Ishikawa (cell line): ENCODE measurements at regions not wholly inside any gene's neighbourhood (a gene's known extent, or its start where the extent isn't known, plus 50 kb on each side); places are given as distances from the start of the nearest gene placed in this dataset.

Source experiments
- CEBPB ChIP-seq: IDR thresholded peaks from 2 replicates; pipeline ENCODE4 v1.6.1; 2012
- RAD21 ChIP-seq: IDR thresholded peaks from 2 replicates; pipeline ENCODE4 v1.6.1; 2012; ENCODE audit warnings: low read depth
- TAF1 ChIP-seq: IDR thresholded peaks from 2 replicates; pipeline ENCODE4 v1.6.1; 2012; ENCODE audit warnings: low read depth, mild to moderate bottlenecking
- YY1 ChIP-seq: IDR thresholded peaks from 2 replicates; pipeline ENCODE4 v1.6.1; 2012; ENCODE audit warnings: low read depth
- TF ChIP-seq, protein P1 (sequence below): IDR thresholded peaks from 2 replicates; pipeline ENCODE4 v1.6.1; 2012
- TF ChIP-seq, protein P2 (sequence below): IDR thresholded peaks from 2 replicates; pipeline ENCODE4 v1.6.1; 2012
- TF ChIP-seq, protein P3 (sequence below): IDR thresholded peaks from 2 replicates; pipeline ENCODE4 v1.6.1; 2012; ENCODE audit warnings: low read depth, mild to moderate bottlenecking

DNA sequence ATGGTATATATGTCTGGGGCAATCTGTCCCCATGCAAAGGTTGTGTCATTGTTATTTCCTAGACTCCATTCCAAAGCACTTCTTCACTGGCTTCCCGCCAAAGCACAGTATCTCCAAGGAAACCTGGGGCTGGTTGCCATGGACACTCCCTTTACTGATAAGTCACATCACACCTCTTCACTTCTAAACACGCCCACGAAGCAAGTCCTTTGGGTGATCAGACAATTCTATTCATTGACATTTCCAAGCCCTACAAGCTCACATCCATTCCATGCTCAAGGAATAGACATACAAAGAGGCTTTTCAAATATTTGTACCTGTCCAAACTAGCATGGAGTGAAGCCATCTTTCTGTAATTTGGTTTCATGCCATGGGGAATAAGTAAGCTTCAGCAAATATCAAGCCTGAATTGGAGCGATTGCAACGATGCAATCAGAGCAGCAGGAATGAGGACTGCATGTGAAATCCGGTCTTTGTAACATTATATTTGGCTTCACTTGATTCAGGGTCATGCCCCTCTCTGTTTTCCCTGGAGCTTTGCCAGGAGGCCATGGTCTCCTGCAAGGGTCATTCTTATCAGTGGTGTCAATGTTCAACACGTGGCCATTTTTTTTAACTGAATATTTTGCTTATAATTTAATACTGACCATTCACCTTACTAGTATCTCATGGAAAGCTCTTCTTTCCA is 201.6 kb upstream of the TMC3 start:
- TF ChIP-seq, protein P1, sequence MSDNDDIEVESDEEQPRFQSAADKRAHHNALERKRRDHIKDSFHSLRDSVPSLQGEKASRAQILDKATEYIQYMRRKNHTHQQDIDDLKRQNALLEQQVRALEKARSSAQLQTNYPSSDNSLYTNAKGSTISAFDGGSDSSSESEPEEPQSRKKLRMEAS: no peak
- TF ChIP-seq CEBPB (no peak), TAF1 (no peak), YY1 (no peak), RAD21 (no peak)
- TF ChIP-seq, protein P2, sequence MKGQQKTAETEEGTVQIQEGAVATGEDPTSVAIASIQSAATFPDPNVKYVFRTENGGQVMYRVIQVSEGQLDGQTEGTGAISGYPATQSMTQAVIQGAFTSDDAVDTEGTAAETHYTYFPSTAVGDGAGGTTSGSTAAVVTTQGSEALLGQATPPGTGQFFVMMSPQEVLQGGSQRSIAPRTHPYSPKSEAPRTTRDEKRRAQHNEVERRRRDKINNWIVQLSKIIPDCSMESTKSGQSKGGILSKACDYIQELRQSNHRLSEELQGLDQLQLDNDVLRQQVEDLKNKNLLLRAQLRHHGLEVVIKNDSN: no peak
- TF ChIP-seq, protein P3, sequence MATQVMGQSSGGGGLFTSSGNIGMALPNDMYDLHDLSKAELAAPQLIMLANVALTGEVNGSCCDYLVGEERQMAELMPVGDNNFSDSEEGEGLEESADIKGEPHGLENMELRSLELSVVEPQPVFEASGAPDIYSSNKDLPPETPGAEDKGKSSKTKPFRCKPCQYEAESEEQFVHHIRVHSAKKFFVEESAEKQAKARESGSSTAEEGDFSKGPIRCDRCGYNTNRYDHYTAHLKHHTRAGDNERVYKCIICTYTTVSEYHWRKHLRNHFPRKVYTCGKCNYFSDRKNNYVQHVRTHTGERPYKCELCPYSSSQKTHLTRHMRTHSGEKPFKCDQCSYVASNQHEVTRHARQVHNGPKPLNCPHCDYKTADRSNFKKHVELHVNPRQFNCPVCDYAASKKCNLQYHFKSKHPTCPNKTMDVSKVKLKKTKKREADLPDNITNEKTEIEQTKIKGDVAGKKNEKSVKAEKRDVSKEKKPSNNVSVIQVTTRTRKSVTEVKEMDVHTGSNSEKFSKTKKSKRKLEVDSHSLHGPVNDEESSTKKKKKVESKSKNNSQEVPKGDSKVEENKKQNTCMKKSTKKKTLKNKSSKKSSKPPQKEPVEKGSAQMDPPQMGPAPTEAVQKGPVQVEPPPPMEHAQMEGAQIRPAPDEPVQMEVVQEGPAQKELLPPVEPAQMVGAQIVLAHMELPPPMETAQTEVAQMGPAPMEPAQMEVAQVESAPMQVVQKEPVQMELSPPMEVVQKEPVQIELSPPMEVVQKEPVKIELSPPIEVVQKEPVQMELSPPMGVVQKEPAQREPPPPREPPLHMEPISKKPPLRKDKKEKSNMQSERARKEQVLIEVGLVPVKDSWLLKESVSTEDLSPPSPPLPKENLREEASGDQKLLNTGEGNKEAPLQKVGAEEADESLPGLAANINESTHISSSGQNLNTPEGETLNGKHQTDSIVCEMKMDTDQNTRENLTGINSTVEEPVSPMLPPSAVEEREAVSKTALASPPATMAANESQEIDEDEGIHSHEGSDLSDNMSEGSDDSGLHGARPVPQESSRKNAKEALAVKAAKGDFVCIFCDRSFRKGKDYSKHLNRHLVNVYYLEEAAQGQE: no peak
